GM12865 (cell line): ENCODE measurements at regions not wholly inside any gene's neighbourhood (a gene's known extent, or its start where the extent isn't known, plus 50 kb on each side); places are given as distances from the start of the nearest gene placed in this dataset.
"Not testable (repeated sequence)": the region's sequence is repeated elsewhere in the genome, so short reads cannot be mapped to it uniquely, and the experiment has no call there.

ENCODE experiments used
- DNase-seq: peaks from one replicate; pipeline ENCODE4 v3.0.0; 2010; ENCODE audit warnings: low read depth
- H3K4me3 ChIP-seq: 2 replicates; pipeline ENCODE4 v1.5.1; 2011; ENCODE audit warnings: mild to moderate bottlenecking, low read depth, low read length, control low read depth
- TF ChIP-seq, protein P1 (sequence below): IDR thresholded peaks from 2 replicates; pipeline ENCODE4 v1.5.1; 2011; ENCODE audit warnings: low read length, control low read depth, low read depth, inconsistent platforms; ENCODE audit not compliant: insufficient read depth; ENCODE audit errors: missing control alignments

DNA sequence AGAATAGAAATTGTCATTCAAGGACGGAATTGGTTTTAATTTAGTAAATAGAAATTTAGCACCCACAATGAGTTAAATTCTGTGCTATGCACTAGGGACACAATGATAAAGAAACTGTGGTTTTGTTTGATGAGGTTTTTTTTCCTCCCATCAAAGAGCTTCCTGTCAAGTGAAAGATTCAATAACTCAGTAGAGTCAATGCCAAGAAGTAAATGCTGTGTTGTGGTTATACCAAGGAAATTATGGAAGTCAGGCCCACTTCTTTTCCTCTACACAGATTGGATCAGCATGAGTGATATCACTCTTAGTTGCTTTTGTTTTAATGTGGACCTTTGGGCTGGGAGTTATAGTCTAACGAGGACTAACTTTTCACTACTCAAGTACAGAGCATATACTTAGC lies 1269.6 kb upstream of the ADGRL2 start:
- DNase-seq, result no peak
- TF ChIP-seq, protein P1, sequence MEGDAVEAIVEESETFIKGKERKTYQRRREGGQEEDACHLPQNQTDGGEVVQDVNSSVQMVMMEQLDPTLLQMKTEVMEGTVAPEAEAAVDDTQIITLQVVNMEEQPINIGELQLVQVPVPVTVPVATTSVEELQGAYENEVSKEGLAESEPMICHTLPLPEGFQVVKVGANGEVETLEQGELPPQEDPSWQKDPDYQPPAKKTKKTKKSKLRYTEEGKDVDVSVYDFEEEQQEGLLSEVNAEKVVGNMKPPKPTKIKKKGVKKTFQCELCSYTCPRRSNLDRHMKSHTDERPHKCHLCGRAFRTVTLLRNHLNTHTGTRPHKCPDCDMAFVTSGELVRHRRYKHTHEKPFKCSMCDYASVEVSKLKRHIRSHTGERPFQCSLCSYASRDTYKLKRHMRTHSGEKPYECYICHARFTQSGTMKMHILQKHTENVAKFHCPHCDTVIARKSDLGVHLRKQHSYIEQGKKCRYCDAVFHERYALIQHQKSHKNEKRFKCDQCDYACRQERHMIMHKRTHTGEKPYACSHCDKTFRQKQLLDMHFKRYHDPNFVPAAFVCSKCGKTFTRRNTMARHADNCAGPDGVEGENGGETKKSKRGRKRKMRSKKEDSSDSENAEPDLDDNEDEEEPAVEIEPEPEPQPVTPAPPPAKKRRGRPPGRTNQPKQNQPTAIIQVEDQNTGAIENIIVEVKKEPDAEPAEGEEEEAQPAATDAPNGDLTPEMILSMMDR, result no peak
- no peak overlapping the region for H3K4me3 ChIP-seq

DNA sequence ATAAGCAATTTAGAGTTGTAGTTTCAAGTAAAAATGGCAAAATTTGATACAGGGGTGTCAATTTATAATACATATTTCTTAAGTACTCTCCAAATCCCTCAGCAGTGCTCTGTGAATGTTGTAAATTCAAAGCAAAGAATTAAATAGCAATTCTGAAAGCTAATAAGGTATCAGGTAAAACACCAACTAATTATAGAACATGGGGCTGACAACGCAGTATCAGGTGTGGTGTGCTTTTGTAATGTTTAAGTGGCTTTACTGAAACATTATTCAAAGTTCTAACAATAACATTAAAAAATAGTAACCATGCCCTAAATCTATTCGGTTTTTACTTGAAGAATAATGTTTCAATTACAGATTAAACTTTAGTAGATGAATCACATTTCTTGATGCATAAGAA lies 1271.2 kb upstream of the ADGRL2 start:
- no peak for DNase-seq
- TF ChIP-seq, protein P1, result no peak
- no peak overlapping the region for H3K4me3 ChIP-seq

- DNase-seq, result no peak
- H3K4me3 ChIP-seq, result no peak overlapping the region
- TF ChIP-seq, protein P1, result no peak
These were observed 1276.9 kb upstream of the ADGRL2 start for GRCh38 chr1:80523861-80524260.

DNA sequence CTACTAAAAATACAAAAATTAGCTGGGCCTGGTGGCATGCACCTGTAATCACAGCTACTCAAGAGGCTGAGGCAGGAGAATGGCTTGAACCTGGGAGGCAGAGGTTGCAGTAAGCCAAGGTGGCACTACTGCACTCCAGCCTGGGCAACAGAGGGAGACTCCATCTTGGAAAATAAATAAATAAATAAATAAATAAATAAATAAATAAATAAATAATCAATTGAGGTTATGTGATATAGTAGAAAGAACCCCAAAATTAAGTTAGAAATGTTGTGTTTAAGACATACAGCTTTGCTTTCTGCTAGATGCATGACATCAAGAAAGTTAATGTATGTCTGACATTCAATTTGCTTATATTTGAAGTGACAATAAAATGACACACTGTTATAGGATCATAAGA lies 1277.7 kb upstream of the ADGRL2 start:
- DNase-seq, result not testable (repeated sequence)

DNA sequence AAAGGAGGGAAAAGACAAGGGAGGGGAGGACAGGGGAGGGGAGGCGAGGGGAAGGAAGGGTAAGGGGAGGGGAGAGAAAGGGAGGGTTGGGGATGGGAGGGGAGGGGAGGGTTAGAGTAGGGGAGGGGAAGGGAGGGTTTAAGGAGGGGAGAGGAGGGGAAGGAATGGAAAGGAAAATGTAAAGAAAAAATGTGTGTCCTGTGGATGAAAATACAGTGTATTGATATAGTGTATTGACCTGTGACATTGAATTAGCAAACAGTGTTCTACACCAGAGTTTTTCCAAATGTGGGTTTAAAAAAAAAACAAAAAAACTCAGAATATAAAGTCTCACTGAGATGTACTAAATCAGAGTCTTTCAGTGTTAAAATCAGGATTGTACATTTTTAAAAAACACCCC lies 1279.8 kb upstream of the ADGRL2 start:
- TF ChIP-seq, protein P1, result no peak
- no peak overlapping the region for H3K4me3 ChIP-seq
- DNase-seq, result no peak

More for the DNA sequence above, 1277.7 kb upstream of the ADGRL2 start:
- not testable (repeated sequence) for H3K4me3 ChIP-seq

DNA sequence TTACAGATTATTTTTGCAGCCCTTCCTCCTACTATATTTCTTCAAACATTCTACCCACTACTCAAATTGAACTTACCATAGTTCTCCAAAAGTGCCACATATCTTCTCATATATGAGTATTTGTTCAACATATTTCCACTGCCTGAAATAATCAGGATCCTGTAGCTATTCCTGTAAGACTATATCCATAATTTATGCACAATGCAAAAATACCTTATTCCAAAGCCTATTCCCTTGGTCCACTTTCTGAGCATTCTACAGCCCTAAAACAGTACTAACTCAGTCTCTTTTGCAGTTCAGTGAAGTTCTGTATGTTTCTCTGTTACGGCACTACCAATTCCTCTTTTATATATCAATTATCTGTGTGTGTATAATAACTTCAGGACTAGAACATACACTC lies 1283.7 kb upstream of the ADGRL2 start:
- TF ChIP-seq, protein P1, result no peak
- no peak for DNase-seq
- no peak overlapping the region for H3K4me3 ChIP-seq

DNA sequence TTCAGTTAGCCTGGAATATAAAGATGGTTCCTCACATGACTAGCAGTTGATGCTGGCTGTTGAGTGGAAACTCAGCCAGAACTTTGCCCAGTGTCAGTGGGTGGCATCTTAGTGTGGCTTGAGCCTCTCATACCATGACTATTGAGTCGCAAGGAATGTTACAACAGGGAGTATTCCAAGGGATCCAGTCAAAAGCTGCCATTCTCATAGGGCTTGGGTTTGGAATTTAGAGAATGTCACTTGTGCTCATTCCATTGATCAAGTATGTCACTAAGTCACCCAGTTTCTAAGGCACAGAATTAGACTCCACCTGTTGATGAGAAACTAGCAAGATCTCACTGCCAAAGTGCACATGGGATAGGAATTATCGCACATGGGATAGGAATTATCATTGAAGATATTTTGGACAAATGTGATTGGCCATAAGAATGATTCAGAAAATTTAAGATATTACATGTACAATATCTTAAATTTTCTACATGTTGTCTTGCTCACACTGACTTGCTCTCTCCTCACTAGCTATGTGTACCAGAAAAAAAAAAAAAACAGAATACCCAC lies 1290.7 kb upstream of the ADGRL2 start:
- no peak overlapping the region for H3K4me3 ChIP-seq
- TF ChIP-seq, protein P1, result no peak
- DNase-seq, result no peak

GRCh38 chr1:80506216-80506615 lies 1294.5 kb upstream of the ADGRL2 start:
- TF ChIP-seq, protein P1, result no peak
- no peak for DNase-seq

More at GRCh38 chr1:80506216-80506615, 1294.5 kb upstream of the ADGRL2 start:
- H3K4me3 ChIP-seq, result no peak overlapping the region
